H9 (cell line): ENCODE measurements at regions not wholly inside any gene's neighbourhood (a gene's known extent, or its start where the extent isn't known, plus 50 kb on each side); places are given as distances from the start of the nearest gene placed in this dataset.

ENCODE experiments used
- DNase-seq: peaks from one replicate; pipeline ENCODE4 v3.0.0-alpha.2; 2017
- H2AFZ ChIP-seq: one replicate; pipeline ENCODE4 v1.6.1; 2013; ENCODE audit warnings: mild to moderate bottlenecking, low read length, control low read depth, moderate library complexity
- H2AK5ac ChIP-seq: 2 replicates; pipeline ENCODE4 v1.6.1; 2013; ENCODE audit warnings: low read length, control low read depth, mixed read lengths; ENCODE audit not compliant: insufficient read length
- H2BK120ac ChIP-seq: one replicate; pipeline ENCODE4 v1.6.1; 2013; ENCODE audit warnings: low read depth, mild to moderate bottlenecking, low read length, control low read depth, inconsistent platforms; ENCODE audit not compliant: poor library complexity, severe bottlenecking
- H2BK12ac ChIP-seq: 2 replicates; pipeline ENCODE4 v1.6.1; 2013; ENCODE audit warnings: low read length, control low read depth, mixed read lengths, low read depth; ENCODE audit not compliant: insufficient read length
- H2BK15ac ChIP-seq: 2 replicates; pipeline ENCODE4 v1.6.1; 2013; ENCODE audit warnings: low read depth, low read length, control low read depth
- H2BK20ac ChIP-seq: one replicate; pipeline ENCODE4 v1.6.1; 2013; ENCODE audit warnings: low read depth, mild to moderate bottlenecking, low read length, control low read depth, inconsistent platforms; ENCODE audit not compliant: poor library complexity, severe bottlenecking
- H2BK5ac ChIP-seq: 2 replicates; pipeline ENCODE4 v1.6.1; 2013; ENCODE audit warnings: low read length, control low read depth, mixed read lengths; ENCODE audit not compliant: insufficient read length
- H3K14ac ChIP-seq: 2 replicates; pipeline ENCODE4 v1.6.1; 2013; ENCODE audit warnings: low read length, control low read depth; ENCODE audit not compliant: insufficient read depth
- H3K18ac ChIP-seq: 2 replicates; pipeline ENCODE4 v1.6.1; 2013; ENCODE audit warnings: low read depth, mild to moderate bottlenecking, mixed read lengths, low read length, control low read depth; ENCODE audit not compliant: insufficient read length
- H3K23ac ChIP-seq: 2 replicates; pipeline ENCODE4 v1.6.1; 2013; ENCODE audit warnings: low read length, control low read depth, mixed read lengths, low read depth; ENCODE audit not compliant: insufficient read length
- H3K23me2 ChIP-seq: 2 replicates; pipeline ENCODE4 v1.6.1; 2013; ENCODE audit warnings: low read depth, mild to moderate bottlenecking, mixed read lengths, low read length, control low read depth; ENCODE audit not compliant: insufficient read length, poor library complexity, severe bottlenecking
- H3K27ac ChIP-seq: 2 replicates; pipeline ENCODE4 v1.5.1; 2013; ENCODE audit warnings: low read length, control low read depth, mixed read lengths, low read depth; ENCODE audit not compliant: insufficient read length
- H3K27me3 ChIP-seq: 2 replicates; pipeline ENCODE4 v1.6.1; 2013; ENCODE audit warnings: low read length, control low read depth, inconsistent platforms; ENCODE audit not compliant: insufficient read depth
- H3K4ac ChIP-seq: 2 replicates; pipeline ENCODE4 v1.6.1; 2013; ENCODE audit warnings: low read depth, mild to moderate bottlenecking, control low read depth, inconsistent platforms, low read length, moderate library complexity
- H3K4me1 ChIP-seq: 2 replicates; pipeline ENCODE4 v1.6.1; 2013; ENCODE audit warnings: low read length, control low read depth, inconsistent platforms; ENCODE audit not compliant: insufficient read depth
- H3K4me2 ChIP-seq: 2 replicates; pipeline ENCODE4 v1.6.1; 2013; ENCODE audit warnings: low read length, control low read depth, mixed read lengths; ENCODE audit not compliant: insufficient read length, insufficient read depth
- H3K56ac ChIP-seq: 2 replicates; pipeline ENCODE4 v1.6.1; 2013; ENCODE audit warnings: low read depth, mild to moderate bottlenecking, mixed read lengths, low read length, control low read depth; ENCODE audit not compliant: insufficient read length
- H3K79me1 ChIP-seq: 2 replicates; pipeline ENCODE4 v1.6.1; 2013; ENCODE audit warnings: low read depth, mild to moderate bottlenecking, moderate library complexity, low read length, control low read depth, inconsistent platforms; ENCODE audit not compliant: insufficient read depth, poor library complexity, severe bottlenecking
- H3K79me2 ChIP-seq: 2 replicates; pipeline ENCODE4 v1.6.1; 2013; ENCODE audit warnings: low read length, control low read depth, inconsistent platforms; ENCODE audit not compliant: insufficient read depth
- H3K9ac ChIP-seq: 2 replicates; pipeline ENCODE4 v1.6.1; 2013; ENCODE audit warnings: low read length, control low read depth, mixed read lengths; ENCODE audit not compliant: insufficient read length; ENCODE audit errors: extremely low read depth
- H3K9me3 ChIP-seq: one replicate; pipeline ENCODE4 v1.6.1; 2013; ENCODE audit warnings: low read depth, low read length, inconsistent platforms; ENCODE audit not compliant: control insufficient read depth
- H3T11ph ChIP-seq: one replicate; pipeline ENCODE4 v1.6.1; 2013; ENCODE audit warnings: mild to moderate bottlenecking, low read length, control low read depth, inconsistent platforms
- H4K20me1 ChIP-seq: one replicate; pipeline ENCODE4 v1.6.1; 2013; ENCODE audit not compliant: control insufficient read depth, insufficient read length, insufficient read depth
- H4K5ac ChIP-seq: 2 replicates; pipeline ENCODE4 v1.6.1; 2013; ENCODE audit warnings: low read depth, mild to moderate bottlenecking, mixed read lengths, low read length, control low read depth; ENCODE audit not compliant: insufficient read length
- H4K8ac ChIP-seq: replicated peaks from 2 replicates; pipeline ENCODE4 v1.6.1; 2013; ENCODE audit warnings: low read length, control low read depth, mixed read lengths, low read depth; ENCODE audit not compliant: insufficient read length
- H4K91ac ChIP-seq: 2 replicates; pipeline ENCODE4 v1.6.1; 2013; ENCODE audit warnings: low read depth, mild to moderate bottlenecking, moderate library complexity, mixed read lengths, low read length, control low read depth; ENCODE audit not compliant: insufficient read length
- H3K27ac Mint-ChIP-seq, 3 experiments: 2 replicates in 2 of 3; 3 replicates in 1 of 3; pipeline ENCODE4 v1.8.0; 2020 to 2021; ENCODE audit warnings: mixed read lengths in 3 of 3, mild to moderate bottlenecking in 1 of 3, moderate library complexity in 1 of 3
- H3K27me3 Mint-ChIP-seq: 2 replicates; pipeline ENCODE4 v1.8.0; 2021; ENCODE audit warnings: low read depth, mild to moderate bottlenecking, moderate library complexity, mixed read lengths
- H3K36me3 Mint-ChIP-seq, 3 experiments: 2 replicates in 2 of 3; 3 replicates in 1 of 3; pipeline ENCODE4 v1.8.0; 2020 to 2021; ENCODE audit warnings: low read depth in 3 of 3, mixed read lengths in 3 of 3; ENCODE audit not compliant: insufficient read depth in 1 of 3
- H3K4me1 Mint-ChIP-seq, 2 experiments: 2 replicates each; pipeline ENCODE4 v1.8.0; 2020; ENCODE audit warnings: mixed read lengths in 2 of 2
- H3K4me3 Mint-ChIP-seq, 2 experiments: 2 replicates in 1 of 2; 3 replicates in 1 of 2; pipeline ENCODE4 v1.8.0; 2020 to 2021; ENCODE audit warnings: mild to moderate bottlenecking in 2 of 2, mixed read lengths in 2 of 2, moderate library complexity in 1 of 2
- H3K9me3 Mint-ChIP-seq, 2 experiments: 2 replicates in 1 of 2; 3 replicates in 1 of 2; pipeline ENCODE4 v1.8.0; 2020; ENCODE audit warnings: mild to moderate bottlenecking in 2 of 2, mixed read lengths in 2 of 2, moderate library complexity in 1 of 2
- WGBS: extraction: QIAGEN DNeasy Blood & Tissue Kit; methylation state at CpG from one replicate; pipeline ENCODE4 v1.1.7; 2013; ENCODE audit warnings: missing lambda C conversion rate, low lambda C conversion rate, mixed read lengths; ENCODE audit not compliant: insufficient read length; ENCODE audit errors: extremely low coverage; 5-methylcytosine and 5-hydroxymethylcytosine counted together
- TF ChIP-seq, protein P1 (sequence below): fragments of 200-600 bp; sonication (generic); conservative IDR thresholded peaks from 3 replicates; pipeline ENCODE4 v1.8.0; 2021; ENCODE audit warnings: antibody characterized with exemption, mild to moderate bottlenecking

DNA sequence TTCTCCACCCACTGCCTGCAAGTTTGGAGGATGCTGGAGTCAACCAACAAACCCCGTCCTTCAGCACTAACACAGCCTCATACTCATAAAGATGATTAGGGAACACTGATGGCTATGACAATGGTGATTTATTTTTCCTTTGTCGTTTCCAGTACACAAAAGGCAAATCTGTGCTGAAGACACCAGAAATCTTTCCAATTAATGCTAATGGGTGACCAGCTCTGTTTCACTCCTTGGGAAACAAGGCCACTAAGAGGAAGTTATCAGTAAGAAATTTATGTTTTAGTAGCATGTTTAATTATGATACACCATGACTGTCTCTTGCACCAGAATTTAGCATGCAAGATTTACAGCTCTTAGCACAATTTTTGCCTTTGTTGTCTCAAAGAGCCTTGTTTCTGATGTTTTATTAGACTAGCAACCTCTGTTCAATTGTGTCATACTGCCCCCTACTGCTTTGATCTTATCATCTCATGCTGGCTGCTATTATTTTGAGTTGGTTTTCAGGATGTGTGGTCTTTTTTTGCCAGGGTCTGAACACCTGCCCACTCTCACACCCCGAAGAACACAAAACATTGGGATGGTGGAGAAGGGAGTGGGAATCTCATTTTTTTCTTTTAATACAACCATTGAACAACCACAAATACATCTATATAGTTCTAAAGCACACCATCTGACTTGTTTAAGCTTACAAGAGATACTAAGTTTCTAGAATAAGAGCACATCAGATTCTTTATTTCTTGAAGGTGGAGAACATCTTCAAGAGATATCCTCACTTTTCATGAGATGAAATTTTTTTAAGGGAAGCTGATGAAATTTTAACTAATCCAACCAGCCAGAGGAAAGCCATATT, 160.9 kb downstream of the SPTSSA start:
- no peak overlapping the region for H2BK5ac ChIP-seq
- H3K9ac ChIP-seq = no peak overlapping the region
- no peaks in the 10 kb centered on the region for H3K23me2 ChIP-seq
- no peaks in the 10 kb centered on the region for H3K4me1 ChIP-seq
- no peaks in the 10 kb centered on the region for H4K20me1 ChIP-seq
- no peak overlapping the region for H2BK12ac ChIP-seq
- no peak overlapping the region for H3K27ac Mint-ChIP-seq
- no peak for DNase-seq
- no peaks in the 10 kb centered on the region for H3K79me2 ChIP-seq
- H3T11ph ChIP-seq = no peak overlapping the region
- no peaks in the 10 kb centered on the region for H3K9me3 ChIP-seq
- H3K27ac ChIP-seq = no peak overlapping the region
- H2BK15ac ChIP-seq = no peak overlapping the region
- no peaks in the 10 kb centered on the region for H3K27me3 ChIP-seq
- peaks cover 8 to 27% of the 10 kb centered on the region in 2 experiments; a peak in 4 of 5 replicates for H3K9me3 Mint-ChIP-seq
- peaks cover 9 to 13% of the 10 kb centered on the region in 2 experiments for H3K4me1 Mint-ChIP-seq
- no peak overlapping the region for H4K8ac ChIP-seq
- WGBS = no CpG with 5 or more reads among the region's 3 CpGs
- no peak overlapping the region for H3K23ac ChIP-seq
- H4K5ac ChIP-seq = no peak overlapping the region
- H3K79me1 ChIP-seq = no peaks in the 10 kb centered on the region
- H2BK120ac ChIP-seq = no peak overlapping the region
- no peak overlapping the region for H3K4ac ChIP-seq
- TF ChIP-seq, protein P1, sequence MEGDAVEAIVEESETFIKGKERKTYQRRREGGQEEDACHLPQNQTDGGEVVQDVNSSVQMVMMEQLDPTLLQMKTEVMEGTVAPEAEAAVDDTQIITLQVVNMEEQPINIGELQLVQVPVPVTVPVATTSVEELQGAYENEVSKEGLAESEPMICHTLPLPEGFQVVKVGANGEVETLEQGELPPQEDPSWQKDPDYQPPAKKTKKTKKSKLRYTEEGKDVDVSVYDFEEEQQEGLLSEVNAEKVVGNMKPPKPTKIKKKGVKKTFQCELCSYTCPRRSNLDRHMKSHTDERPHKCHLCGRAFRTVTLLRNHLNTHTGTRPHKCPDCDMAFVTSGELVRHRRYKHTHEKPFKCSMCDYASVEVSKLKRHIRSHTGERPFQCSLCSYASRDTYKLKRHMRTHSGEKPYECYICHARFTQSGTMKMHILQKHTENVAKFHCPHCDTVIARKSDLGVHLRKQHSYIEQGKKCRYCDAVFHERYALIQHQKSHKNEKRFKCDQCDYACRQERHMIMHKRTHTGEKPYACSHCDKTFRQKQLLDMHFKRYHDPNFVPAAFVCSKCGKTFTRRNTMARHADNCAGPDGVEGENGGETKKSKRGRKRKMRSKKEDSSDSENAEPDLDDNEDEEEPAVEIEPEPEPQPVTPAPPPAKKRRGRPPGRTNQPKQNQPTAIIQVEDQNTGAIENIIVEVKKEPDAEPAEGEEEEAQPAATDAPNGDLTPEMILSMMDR = peak; percentile 83
- H3K18ac ChIP-seq = no peak overlapping the region
- H3K4me3 Mint-ChIP-seq = no peak overlapping the region
- no peak overlapping the region for H3K56ac ChIP-seq
- H3K27me3 Mint-ChIP-seq = peaks cover 50% of the 10 kb centered on the region
- H4K91ac ChIP-seq = no peak overlapping the region
- peaks cover 0 to 12% (median 2%) of the 10 kb centered on the region in 3 experiments; a peak in 4 of 7 replicates for H3K36me3 Mint-ChIP-seq
- no peak overlapping the region for H2AFZ ChIP-seq
- no peak overlapping the region for H2AK5ac ChIP-seq
- H2BK20ac ChIP-seq = no peak overlapping the region
- no peak overlapping the region for H3K14ac ChIP-seq
- H3K4me2 ChIP-seq = no peak overlapping the region
